HG02885 (cell line): ENCODE measurements at regions not wholly inside any gene's neighbourhood (a gene's known extent, or its start where the extent isn't known, plus 50 kb on each side); places are given as distances from the start of the nearest gene placed in this dataset.

Source experiments
- ATAC-seq: cut with Tn5 transposase; IDR thresholded peaks from one replicate; pipeline ENCODE4 v1.9.1; 2021; ENCODE audit warnings: mild to moderate bottlenecking; ENCODE audit not compliant: unreplicated experiment, poor library complexity

- ATAC-seq: no peak
Measured at GRCh38 chr12:76135456-76135855, 51.0 kb upstream of the NAP1L1 start.
